ENCODE measurements at regions not wholly inside any gene's neighbourhood (a gene's known extent, or its start where the extent isn't known, plus 50 kb on each side); places are given as distances from the start of the nearest gene placed in this dataset.

GRCh38 chr2:116477229-116477628, 1337.3 kb upstream of the DDX18 start:
- no peaks in the 10 kb centered on the region for H3K36me3 Mint-ChIP-seq

GRCh38 chr2:116487336-116487735, 1327.2 kb upstream of the DDX18 start:
- TF ChIP-seq, protein P1, sequence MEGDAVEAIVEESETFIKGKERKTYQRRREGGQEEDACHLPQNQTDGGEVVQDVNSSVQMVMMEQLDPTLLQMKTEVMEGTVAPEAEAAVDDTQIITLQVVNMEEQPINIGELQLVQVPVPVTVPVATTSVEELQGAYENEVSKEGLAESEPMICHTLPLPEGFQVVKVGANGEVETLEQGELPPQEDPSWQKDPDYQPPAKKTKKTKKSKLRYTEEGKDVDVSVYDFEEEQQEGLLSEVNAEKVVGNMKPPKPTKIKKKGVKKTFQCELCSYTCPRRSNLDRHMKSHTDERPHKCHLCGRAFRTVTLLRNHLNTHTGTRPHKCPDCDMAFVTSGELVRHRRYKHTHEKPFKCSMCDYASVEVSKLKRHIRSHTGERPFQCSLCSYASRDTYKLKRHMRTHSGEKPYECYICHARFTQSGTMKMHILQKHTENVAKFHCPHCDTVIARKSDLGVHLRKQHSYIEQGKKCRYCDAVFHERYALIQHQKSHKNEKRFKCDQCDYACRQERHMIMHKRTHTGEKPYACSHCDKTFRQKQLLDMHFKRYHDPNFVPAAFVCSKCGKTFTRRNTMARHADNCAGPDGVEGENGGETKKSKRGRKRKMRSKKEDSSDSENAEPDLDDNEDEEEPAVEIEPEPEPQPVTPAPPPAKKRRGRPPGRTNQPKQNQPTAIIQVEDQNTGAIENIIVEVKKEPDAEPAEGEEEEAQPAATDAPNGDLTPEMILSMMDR (IDR thresholded peaks at IDR 0.05; ENCODE audit: unreplicated experiment), result no peak
- H3K9me3 Mint-ChIP-seq, result peaks cover 40% of the 10 kb centered on the region

More at GRCh38 chr2:116477229-116477628, 1337.3 kb upstream of the DDX18 start:
- TF ChIP-seq, protein P1 (IDR thresholded peaks at IDR 0.05; ENCODE audit: unreplicated experiment), result no peak
- Mint-ChIP-seq H3K27me3 (ENCODE audit: low read depth) (no peaks in the 10 kb centered on the region), H3K27ac (no peak overlapping the region), H3K9me3 (peaks cover 6% of the 10 kb centered on the region), H3K4me3 (no peak overlapping the region), H3K4me1 (no peaks in the 10 kb centered on the region)
- DNase-seq (ENCODE audit: low spot score in 2 of 2, unreplicated experiment in 2 of 2), result no peak

DNA sequence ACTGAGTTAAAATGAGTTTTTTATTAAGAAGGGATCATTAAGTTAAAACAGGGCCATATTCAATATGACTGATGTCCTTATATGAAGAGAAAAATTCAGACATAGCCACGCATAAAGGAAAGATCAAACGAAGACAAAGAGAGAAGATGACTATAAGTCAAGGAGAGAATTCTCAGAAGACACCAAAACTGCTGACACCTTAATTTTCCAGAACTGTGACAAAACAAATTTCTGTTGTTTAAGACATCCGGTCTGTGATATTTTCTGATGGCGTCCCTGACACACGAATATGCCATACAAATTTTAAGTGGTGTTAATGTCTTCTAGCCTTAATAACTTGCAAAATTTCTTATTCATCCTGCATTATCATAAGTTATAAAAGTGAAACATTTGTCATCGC, 1325.2 kb upstream of the DDX18 start:
- Mint-ChIP-seq H3K9me3 (peaks cover 40% of the 10 kb centered on the region), H3K27ac (no peak overlapping the region), H3K27me3 (ENCODE audit: low read depth) (no peaks in the 10 kb centered on the region), H3K4me3 (no peak overlapping the region), H3K4me1 (no peaks in the 10 kb centered on the region), H3K36me3 (no peaks in the 10 kb centered on the region)
- TF ChIP-seq, protein P1 (IDR thresholded peaks at IDR 0.05; ENCODE audit: unreplicated experiment), result no peak
- no peak for DNase-seq (ENCODE audit: low spot score in 2 of 2, unreplicated experiment in 2 of 2)

More at GRCh38 chr2:116487336-116487735, 1327.2 kb upstream of the DDX18 start:
- no peak for DNase-seq (ENCODE audit: low spot score in 2 of 2, unreplicated experiment in 2 of 2)
- H3K4me1 Mint-ChIP-seq, result no peaks in the 10 kb centered on the region
- no peak overlapping the region for H3K4me3 Mint-ChIP-seq
- H3K27me3 Mint-ChIP-seq (ENCODE audit: low read depth), result no peaks in the 10 kb centered on the region
- H3K36me3 Mint-ChIP-seq, result no peaks in the 10 kb centered on the region
- H3K27ac Mint-ChIP-seq, result no peak overlapping the region

GRCh38 chr2:116489944-116490343, 1324.5 kb upstream of the DDX18 start:
- DNase-seq (ENCODE audit: low spot score in 2 of 2, unreplicated experiment in 2 of 2), result no peak
- TF ChIP-seq, protein P1 (IDR thresholded peaks at IDR 0.05; ENCODE audit: unreplicated experiment), result no peak
- Mint-ChIP-seq H3K36me3 (no peaks in the 10 kb centered on the region), H3K9me3 (peaks cover 40% of the 10 kb centered on the region), H3K27ac (no peak overlapping the region), H3K27me3 (ENCODE audit: low read depth) (no peaks in the 10 kb centered on the region), H3K4me3 (no peak overlapping the region), H3K4me1 (no peaks in the 10 kb centered on the region)

DNA sequence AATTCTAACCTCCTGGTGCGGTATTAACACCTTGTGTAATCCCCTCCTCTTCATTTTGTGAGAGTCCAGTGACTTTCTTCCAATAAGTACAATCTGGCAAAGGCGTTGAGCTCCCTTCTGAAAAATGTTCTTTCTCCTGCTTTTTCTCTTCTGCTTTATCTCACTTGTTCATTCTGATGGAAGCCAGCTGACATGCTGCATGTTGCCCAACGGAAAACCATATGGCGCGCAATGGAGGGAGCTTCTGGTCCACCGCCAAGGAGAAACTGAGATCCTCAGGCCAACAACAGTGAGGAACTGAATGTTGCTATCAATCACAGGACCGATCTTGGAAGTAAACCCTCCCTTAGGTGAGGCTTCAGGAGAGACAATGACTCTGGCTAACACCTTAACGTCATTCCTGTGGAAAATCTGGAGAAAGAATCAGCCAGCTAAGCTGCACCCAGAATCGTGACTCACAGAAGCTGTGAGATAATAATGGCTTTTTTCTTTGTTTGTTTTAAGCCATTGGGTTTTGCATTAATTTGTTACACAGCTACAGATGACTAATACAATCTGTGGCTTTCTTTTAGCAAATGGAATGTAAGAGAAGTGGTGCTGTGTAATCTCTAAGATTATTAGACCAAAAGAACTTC, 1323.9 kb upstream of the DDX18 start:
- Mint-ChIP-seq H3K4me1 (no peaks in the 10 kb centered on the region), H3K4me3 (no peak overlapping the region), H3K9me3 (peaks cover 33% of the 10 kb centered on the region), H3K27ac (no peak overlapping the region), H3K36me3 (no peaks in the 10 kb centered on the region), H3K27me3 (ENCODE audit: low read depth) (no peaks in the 10 kb centered on the region)
- no peak for DNase-seq (ENCODE audit: low spot score in 2 of 2, unreplicated experiment in 2 of 2)
- TF ChIP-seq, protein P1 (IDR thresholded peaks at IDR 0.05; ENCODE audit: unreplicated experiment), result no peak

All from mesothelial cell of epicardium (in vitro differentiated cells).